LHCN-M2 (cell line): ENCODE measurements at regions not wholly inside any gene's neighbourhood (a gene's known extent, or its start where the extent isn't known, plus 50 kb on each side); places are given as distances from the start of the nearest gene placed in this dataset.

Experiments used
- DNase-seq: peaks from one replicate; pipeline ENCODE4 v3.0.0-alpha.2; 2012; ENCODE audit warnings: low read depth

DNA sequence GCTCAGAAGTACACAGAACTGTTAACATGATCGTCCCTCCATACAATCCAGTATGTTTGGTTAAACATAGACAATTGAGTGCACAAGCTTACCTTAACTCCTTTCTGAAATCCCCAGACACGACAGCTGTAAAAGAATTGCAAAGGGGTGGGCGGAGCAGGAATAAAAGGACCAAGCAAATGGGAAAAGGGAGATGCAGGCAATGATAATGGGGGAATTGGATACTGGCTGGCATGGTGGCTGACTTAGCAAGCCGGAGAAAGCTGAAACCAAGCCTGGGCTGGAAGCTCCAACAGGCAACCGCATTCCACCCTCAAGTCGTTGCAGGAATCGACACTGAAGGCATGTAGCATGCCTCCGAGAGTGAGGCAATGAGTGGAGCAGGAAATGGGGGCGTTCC, 96.8 kb upstream of the TMEM132C start:
- DNase-seq = no peak

DNA sequence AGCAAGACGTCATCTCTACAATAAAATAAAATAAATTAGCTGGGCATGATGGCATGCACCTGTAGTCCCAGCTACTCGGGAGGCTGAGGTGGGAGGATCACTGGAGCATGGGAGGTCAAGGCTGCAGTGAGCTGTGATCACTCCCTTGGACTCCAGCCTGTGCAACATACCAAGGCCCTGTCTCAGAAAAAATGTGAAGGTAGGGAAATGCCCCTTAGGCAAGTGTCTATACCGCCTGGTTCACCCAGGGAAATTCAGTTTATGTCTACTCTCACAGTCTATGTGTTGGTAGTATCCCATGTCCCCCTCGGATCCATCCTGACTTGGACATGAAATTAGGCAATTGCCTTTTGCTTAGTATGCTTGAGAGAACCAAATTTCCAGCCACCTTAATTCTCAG, 88.4 kb upstream of the TMEM132C start:
- no peak for DNase-seq

DNA sequence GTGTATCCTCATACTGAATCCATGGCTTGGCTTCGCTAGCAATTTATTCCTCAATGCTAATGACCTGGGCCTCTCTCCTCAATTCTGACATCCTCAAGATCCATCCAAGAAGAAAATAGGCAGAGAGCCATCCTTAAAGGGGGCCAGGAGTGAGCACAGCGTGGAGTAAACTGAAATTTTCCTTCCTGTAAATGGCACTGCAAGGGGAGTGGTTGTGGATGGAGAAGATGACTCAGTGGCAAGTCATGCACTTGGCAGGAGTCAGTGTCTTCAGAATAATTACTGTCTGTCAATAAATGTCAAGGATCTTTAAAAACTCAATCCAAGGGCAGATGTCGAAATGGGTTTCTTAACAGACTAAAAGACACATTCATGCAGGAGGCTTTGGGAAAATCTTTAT, 88.0 kb upstream of the TMEM132C start:
- no peak for DNase-seq

DNA sequence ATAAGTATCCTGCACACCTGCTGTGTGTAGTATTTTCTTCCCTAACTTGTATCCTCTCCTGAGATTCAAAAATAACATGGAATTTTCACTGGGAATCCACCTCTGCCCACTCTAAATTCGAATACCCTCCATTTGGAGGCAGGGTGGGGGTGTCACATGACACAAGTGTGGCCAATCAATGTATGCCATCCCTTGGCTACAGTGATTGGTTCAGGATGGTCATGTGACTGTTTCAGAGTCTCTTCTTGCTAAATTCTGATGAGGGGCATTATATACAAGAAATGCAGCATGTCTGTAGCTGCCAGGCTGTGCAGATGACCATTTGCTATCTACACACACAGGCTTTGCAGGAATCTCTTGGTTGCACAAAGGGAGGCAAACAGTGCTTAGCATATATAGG, 86.8 kb upstream of the TMEM132C start:
- no peak for DNase-seq

DNA sequence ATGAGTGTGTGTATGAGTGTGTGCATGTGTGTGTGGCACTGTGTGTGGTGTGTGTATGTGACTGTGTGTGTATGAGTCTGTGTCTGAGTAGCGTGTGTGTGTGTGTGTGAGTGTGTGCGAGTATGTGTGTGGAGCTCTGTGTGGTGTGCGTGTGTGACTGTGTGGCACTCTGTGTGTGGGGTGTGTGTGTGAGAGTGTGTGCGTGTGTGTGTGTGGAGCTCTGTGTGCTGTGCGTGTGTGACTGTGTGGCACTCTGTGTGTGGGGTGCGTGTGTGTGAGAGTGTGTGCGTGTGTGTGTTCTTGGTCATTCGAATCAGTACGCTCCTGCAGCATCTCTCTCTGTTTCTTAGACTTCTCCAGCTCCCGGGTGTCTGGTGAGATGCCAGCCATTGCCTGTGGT, 76.9 kb upstream of the TMEM132C start:
- DNase-seq = no peak

DNA sequence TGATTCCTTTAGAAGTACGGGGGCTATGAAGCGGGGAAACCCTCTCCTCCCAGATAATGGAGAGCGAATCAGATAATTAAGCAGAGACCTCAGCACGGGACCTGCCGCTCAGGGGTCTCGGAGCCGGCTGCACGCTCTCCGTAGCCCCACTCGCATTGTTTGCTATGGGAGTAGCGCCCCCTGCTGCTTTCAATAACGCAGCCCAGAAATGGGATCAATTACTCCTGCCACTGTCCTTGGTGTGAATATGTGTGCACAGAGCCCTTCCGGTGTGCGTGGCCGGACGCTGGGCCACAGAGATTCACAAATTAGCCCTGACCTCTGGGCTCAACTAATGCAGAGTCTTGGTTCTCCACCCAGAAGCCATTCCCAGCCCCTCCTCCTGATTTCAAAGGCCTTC, 76.4 kb upstream of the TMEM132C start:
- no peak for DNase-seq

DNA sequence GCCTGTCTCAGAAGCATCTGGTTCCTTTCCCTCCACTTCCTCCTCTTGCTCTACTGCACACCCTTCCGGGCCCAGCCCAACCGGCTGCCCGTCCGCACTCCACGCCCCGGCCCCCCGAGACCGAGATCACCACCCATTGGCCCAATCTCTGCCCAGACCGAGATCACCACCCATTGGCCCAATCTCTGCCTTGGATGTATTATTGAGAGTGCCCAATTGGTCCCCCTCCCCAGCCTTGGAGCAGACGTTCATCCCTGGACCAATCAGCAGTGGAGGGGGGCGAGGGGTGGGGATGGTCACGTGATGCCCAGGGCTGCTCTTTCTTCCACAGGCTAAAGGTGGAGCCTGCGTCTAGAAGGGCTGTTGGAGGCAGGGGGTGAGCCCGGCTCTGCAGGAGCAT, 75.6 kb upstream of the TMEM132C start:
- no peak for DNase-seq

DNA sequence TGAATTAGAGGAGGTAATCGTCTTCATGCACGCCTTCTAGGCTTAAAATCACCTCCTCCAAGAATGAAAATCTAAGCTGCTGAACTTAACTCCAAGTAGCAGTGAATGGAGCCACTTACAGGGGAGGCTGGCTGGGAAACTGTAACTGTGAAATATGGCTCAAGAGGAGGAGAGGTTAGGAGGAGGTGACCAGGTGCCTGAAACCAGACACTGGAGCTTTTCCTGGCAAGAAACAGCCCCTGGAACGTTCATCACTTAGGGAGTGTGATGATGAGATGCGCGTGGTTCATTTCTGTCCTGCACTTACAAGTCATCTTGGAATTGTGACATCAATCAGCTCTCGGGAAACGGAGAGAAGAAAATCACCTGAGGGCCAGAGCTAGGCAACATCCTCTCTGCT, 62.3 kb upstream of the TMEM132C start:
- no peak for DNase-seq

DNA sequence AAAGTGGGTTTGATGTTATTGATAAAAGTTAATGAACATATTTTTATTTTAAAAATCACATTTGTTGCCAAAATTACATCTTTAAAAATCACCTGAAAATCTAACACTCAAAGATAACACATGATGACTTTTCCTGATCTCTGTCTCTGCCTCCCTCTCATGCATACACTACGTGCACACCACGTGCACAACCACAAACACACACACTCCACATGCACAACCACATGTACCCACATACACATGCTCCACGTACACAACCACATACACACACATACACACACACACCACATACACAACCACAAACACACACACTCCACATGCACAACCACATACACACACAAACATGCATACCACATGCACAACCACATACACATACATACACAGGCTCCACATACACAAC, 61.8 kb upstream of the TMEM132C start:
- no peak for DNase-seq

DNA sequence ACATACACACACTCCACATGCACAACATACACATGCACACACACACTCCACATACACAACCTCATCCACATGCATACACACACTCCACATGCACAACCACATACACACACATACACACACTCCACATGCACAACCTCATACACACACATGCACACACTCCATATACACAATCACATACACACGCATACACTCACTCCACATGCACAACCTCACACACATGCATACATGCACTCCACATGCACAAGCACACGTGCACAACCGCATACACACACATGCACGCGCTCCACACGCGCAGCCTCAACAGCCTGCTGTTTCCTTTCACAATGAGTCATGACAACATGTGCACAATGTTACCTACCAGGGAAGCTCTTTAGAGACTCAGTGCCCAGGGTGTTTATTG, 61.2 kb upstream of the TMEM132C start:
- DNase-seq = no peak
